OCI-LY1 (cell line): ENCODE measurements at regions not wholly inside any gene's neighbourhood (a gene's known extent, or its start where the extent isn't known, plus 50 kb on each side); places are given as distances from the start of the nearest gene placed in this dataset.

Source experiments
- H2AFZ ChIP-seq: fragments of 200-600 bp; sonication (generic), shearing (Covaris generic); 2 replicates; pipeline ENCODE4 v1.6.0; 2014; ENCODE audit warnings: antibody characterized with exemption, mild to moderate bottlenecking, low read length
- H3F3A ChIP-seq: fragments of 200-600 bp; sonication (generic), shearing (Covaris generic); 2 replicates; pipeline ENCODE4 v1.6.0; 2014; ENCODE audit warnings: mild to moderate bottlenecking, antibody characterized with exemption, low read length, moderate library complexity; ENCODE audit not compliant: insufficient read depth
- H3K27ac ChIP-seq: fragments of 200-600 bp; sonication (generic); 2 replicates; pipeline ENCODE4 v1.5.1; 2014; ENCODE audit warnings: low read length, mixed run types, mild to moderate bottlenecking, low read depth; ENCODE audit not compliant: poor library complexity, severe bottlenecking
- H3K27me3 ChIP-seq: fragments of 200-600 bp; sonication (generic); 2 replicates; pipeline ENCODE4 v1.6.0; 2014; ENCODE audit warnings: antibody characterized with exemption, mild to moderate bottlenecking, low read length, moderate library complexity; ENCODE audit not compliant: insufficient read depth
- H3K36me3 ChIP-seq: fragments of 200-600 bp; sonication (generic); 2 replicates; pipeline ENCODE4 v1.6.1; 2014; ENCODE audit warnings: mild to moderate bottlenecking, antibody characterized with exemption, low read length, moderate library complexity, mixed read lengths; ENCODE audit not compliant: insufficient read depth
- H3K4me1 ChIP-seq: fragments of 200-600 bp; sonication (generic); 2 replicates; pipeline ENCODE4 v1.5.1; 2014; ENCODE audit warnings: mild to moderate bottlenecking, low read length, moderate library complexity; ENCODE audit not compliant: insufficient read depth, severe bottlenecking
- H3K4me2 ChIP-seq: fragments of 200-600 bp; sonication (generic), shearing (Covaris generic); 2 replicates; pipeline ENCODE4 v1.6.1; 2014; ENCODE audit warnings: low read length
- H3K4me3 ChIP-seq: fragments of 200-600 bp; sonication (generic); 2 replicates; pipeline ENCODE4 v1.5.1; 2014; ENCODE audit warnings: low read length, low read depth, mild to moderate bottlenecking, mixed read lengths; ENCODE audit not compliant: poor library complexity, severe bottlenecking
- H3K79me2 ChIP-seq: fragments of 200-600 bp; shearing (Covaris generic); 2 replicates; pipeline ENCODE4 v1.6.1; 2016; ENCODE audit warnings: mixed run types, low read length, mixed read lengths; ENCODE audit not compliant: insufficient read depth
- H3K9ac ChIP-seq: fragments of 200-600 bp; sonication (generic), shearing (Covaris generic); 2 replicates; pipeline ENCODE4 v1.6.1; 2014; ENCODE audit warnings: mild to moderate bottlenecking, low read length, mixed read lengths
- H3K9me2 ChIP-seq: fragments of 200-600 bp; sonication (generic), shearing (Covaris generic); 2 replicates; pipeline ENCODE4 v1.6.1; 2014; ENCODE audit warnings: low read depth, mild to moderate bottlenecking, low read length, mixed read lengths
- H3K9me3 ChIP-seq: fragments of 200-600 bp; shearing (Covaris generic); 2 replicates; pipeline ENCODE4 v1.6.1; 2014; ENCODE audit warnings: low read length, mixed read lengths
- H4K20me1 ChIP-seq: fragments of 200-600 bp; sonication (generic), shearing (Covaris generic); 2 replicates; pipeline ENCODE4 v1.6.0; 2016; ENCODE audit warnings: mild to moderate bottlenecking, low read length; ENCODE audit not compliant: insufficient read depth
- CTCF ChIP-seq: fragments of 200-600 bp; sonication (generic), shearing (Covaris generic); IDR thresholded peaks from 2 replicates; pipeline ENCODE4 v1.5.1; 2017; ENCODE audit warnings: mild to moderate bottlenecking, antibody characterized with exemption, low read length, moderate library complexity, mixed read lengths
- EZH2 ChIP-seq: fragments of 200-600 bp; sonication (generic), shearing (Covaris generic); IDR thresholded peaks from 2 replicates; pipeline ENCODE4 v1.8.0; 2017; ENCODE audit warnings: borderline replicate concordance, mixed run types, mild to moderate bottlenecking, antibody characterized with exemption, low read length, moderate library complexity, mixed read lengths

GRCh38 chr3:24726423-24726822 lies 231.8 kb upstream of the THRB start:
- H3K79me2 ChIP-seq = no peaks in the 10 kb centered on the region
- H2AFZ ChIP-seq = no peak overlapping the region
- TF ChIP-seq EZH2 = no peak
- no peaks in the 10 kb centered on the region for H3K4me1 ChIP-seq
- H3K9me3 ChIP-seq = no peaks in the 10 kb centered on the region
- no peak overlapping the region for H3K27ac ChIP-seq
- H3F3A ChIP-seq = no peaks in the 10 kb centered on the region
- H3K4me2 ChIP-seq = no peak overlapping the region
- no peak overlapping the region for H3K9ac ChIP-seq
- no peaks in the 10 kb centered on the region for H3K27me3 ChIP-seq
- H3K9me2 ChIP-seq = no peaks in the 10 kb centered on the region
- no peak overlapping the region for H3K4me3 ChIP-seq
- no peaks in the 10 kb centered on the region for H3K36me3 ChIP-seq
- H4K20me1 ChIP-seq = no peaks in the 10 kb centered on the region

- H3K79me2 ChIP-seq = no peaks in the 10 kb centered on the region
- H3K9me3 ChIP-seq = no peaks in the 10 kb centered on the region
- no peak overlapping the region for H3K4me3 ChIP-seq
- TF ChIP-seq CTCF (no peak), EZH2 (no peak)
- H3K27ac ChIP-seq = no peak overlapping the region
- H3K36me3 ChIP-seq = no peaks in the 10 kb centered on the region
- H3F3A ChIP-seq = no peaks in the 10 kb centered on the region
- no peaks in the 10 kb centered on the region for H4K20me1 ChIP-seq
- no peaks in the 10 kb centered on the region for H3K27me3 ChIP-seq
- H2AFZ ChIP-seq = no peak overlapping the region
- no peaks in the 10 kb centered on the region for H3K9me2 ChIP-seq
- H3K4me1 ChIP-seq = no peaks in the 10 kb centered on the region
- no peak overlapping the region for H3K9ac ChIP-seq
- no peak overlapping the region for H3K4me2 ChIP-seq
These were observed 235.5 kb upstream of the THRB start for GRCh38 chr3:24730173-24730572.

GRCh38 chr3:24734019-24734418 lies 239.4 kb upstream of the THRB start:
- H3F3A ChIP-seq = no peaks in the 10 kb centered on the region
- H3K9me2 ChIP-seq = no peaks in the 10 kb centered on the region
- no peak overlapping the region for H3K4me3 ChIP-seq
- TF ChIP-seq EZH2 (no peak), CTCF (no peak)
- H4K20me1 ChIP-seq = no peaks in the 10 kb centered on the region
- H3K4me2 ChIP-seq = no peak overlapping the region
- no peak overlapping the region for H2AFZ ChIP-seq
- no peaks in the 10 kb centered on the region for H3K79me2 ChIP-seq
- H3K9me3 ChIP-seq = no peaks in the 10 kb centered on the region
- H3K4me1 ChIP-seq = no peaks in the 10 kb centered on the region
- H3K36me3 ChIP-seq = no peaks in the 10 kb centered on the region
- no peaks in the 10 kb centered on the region for H3K27me3 ChIP-seq
- H3K27ac ChIP-seq = no peak overlapping the region
- no peak overlapping the region for H3K9ac ChIP-seq

- H3K9ac ChIP-seq = no peak overlapping the region
- no peaks in the 10 kb centered on the region for H3K4me1 ChIP-seq
- no peaks in the 10 kb centered on the region for H3K36me3 ChIP-seq
- H3K79me2 ChIP-seq = no peaks in the 10 kb centered on the region
- H2AFZ ChIP-seq = no peak overlapping the region
- H3K27me3 ChIP-seq = no peaks in the 10 kb centered on the region
- H3K27ac ChIP-seq = no peak overlapping the region
- no peaks in the 10 kb centered on the region for H4K20me1 ChIP-seq
- H3K4me2 ChIP-seq = no peak overlapping the region
- no peak for TF ChIP-seq EZH2
- no peak for TF ChIP-seq CTCF
- H3F3A ChIP-seq = no peaks in the 10 kb centered on the region
- no peak overlapping the region for H3K4me3 ChIP-seq
- no peaks in the 10 kb centered on the region for H3K9me2 ChIP-seq
- H3K9me3 ChIP-seq = no peaks in the 10 kb centered on the region
These were observed 242.1 kb upstream of the THRB start for GRCh38 chr3:24736701-24737100.
